NCI-H345 treated with DMSO at 0.1 percent for 48 hours (cell line): ENCODE measurements at regions not wholly inside any gene's neighbourhood (a gene's known extent, or its start where the extent isn't known, plus 50 kb on each side); places are given as distances from the start of the nearest gene placed in this dataset.

ENCODE experiments used
- DNase-seq: peaks from one replicate; lab custom pipeline; 2025; ENCODE audit not compliant: unreplicated experiment; lab: John Stamatoyannopoulos, UW

DNA sequence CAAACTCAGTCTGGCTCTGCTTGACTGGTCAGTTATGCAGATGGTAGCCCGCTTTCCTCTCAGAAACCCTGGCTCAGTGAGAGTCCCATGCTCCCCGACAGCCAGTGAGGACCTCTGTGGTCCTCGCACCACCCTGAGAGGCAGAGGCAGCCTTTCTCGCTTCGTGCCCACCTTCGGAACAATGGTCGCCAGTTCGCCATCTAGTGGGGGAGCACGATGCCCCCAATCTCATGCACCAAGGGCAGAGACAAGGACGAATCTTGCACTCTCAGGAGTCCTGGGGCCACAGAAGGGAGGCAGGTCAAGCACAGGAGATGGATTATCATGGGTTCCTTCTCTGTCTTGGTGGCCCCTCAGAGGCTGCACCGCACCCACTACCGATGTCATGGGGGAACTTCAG, 75.2 kb downstream of the RHCG start:
- DNase-seq: no peak

DNA sequence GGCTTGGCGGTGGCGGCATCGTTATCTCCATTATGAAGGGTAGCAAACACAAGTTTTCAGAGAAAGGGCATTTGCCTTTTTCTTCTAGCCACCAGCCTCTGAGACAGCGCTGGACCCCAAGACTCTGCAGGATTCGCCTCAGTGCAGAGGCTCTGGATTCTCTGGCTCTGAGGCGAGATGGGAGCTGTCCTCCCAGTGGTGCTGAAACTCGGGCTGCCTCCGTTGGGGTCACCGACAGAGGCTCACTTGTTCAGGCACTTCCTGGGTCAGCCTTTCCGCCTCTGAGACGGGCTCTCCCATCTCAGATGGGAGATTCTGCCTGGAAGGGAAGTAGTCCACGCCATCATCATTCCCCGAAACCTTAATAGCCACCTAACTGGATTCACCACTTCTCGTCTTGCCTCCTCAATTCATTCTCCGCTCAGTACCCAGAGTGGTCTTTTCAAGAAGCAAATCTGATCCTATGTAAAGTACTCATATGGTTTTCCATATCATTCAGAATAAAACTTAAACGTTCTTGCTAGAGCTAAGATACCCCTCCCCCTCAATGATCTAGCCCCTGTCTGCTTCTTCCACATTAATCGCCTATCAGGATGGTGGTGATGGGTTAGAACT, 76.9 kb downstream of the RHCG start:
- DNase-seq: no peak

GRCh38 chr15:89417206-89417725, 79.1 kb downstream of the RHCG start:
- no peak for DNase-seq

DNA sequence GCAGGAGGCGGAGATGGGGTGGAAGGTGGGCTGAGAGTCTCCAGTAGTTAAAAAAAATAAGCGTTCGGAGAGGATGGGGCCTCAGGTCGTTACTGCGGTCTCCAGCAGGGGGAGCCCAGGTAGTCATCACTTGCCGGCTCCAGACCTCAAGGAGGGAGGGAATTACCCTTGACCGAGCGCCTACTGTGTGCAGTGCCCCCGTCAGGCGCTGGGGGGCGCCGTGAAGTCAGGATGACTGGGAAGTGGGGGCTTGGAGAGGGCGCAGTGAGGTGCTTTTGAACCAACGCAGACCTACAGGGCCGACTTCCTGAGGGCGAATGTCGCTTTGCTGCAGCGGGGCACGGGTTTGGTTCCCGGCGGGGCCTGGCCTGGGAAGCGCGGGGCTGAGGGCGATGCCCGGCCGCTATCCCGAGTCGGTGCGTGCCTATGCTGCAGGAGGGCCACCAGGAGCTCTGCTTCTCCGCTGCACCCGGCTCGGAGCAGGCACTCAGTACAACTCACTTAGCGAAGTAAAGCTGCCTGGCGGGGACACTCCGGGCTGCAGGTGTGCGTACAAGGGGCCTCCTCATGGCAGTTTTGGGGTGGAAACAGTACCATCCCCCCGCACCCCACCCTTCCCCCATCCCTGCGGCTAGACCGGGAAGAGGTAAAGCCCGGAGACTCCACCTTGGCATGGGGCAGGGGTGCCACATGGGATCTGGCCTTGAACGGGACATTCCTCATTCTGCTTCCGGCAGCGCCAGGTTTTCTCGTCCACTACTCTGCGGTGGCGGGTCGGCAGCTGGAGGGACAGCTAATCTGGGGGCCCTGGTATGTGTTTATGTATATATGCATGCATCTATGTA, 79.8 kb downstream of the RHCG start:
- DNase-seq: peak; percentile 31

GRCh38 chr15:89414571-89414970, 79.9 kb upstream of the POLG start:
- no peak for DNase-seq

- DNase-seq: no peak
Observed at GRCh38 chr15:89413877-89414276, 79.3 kb upstream of the POLG start.

DNA sequence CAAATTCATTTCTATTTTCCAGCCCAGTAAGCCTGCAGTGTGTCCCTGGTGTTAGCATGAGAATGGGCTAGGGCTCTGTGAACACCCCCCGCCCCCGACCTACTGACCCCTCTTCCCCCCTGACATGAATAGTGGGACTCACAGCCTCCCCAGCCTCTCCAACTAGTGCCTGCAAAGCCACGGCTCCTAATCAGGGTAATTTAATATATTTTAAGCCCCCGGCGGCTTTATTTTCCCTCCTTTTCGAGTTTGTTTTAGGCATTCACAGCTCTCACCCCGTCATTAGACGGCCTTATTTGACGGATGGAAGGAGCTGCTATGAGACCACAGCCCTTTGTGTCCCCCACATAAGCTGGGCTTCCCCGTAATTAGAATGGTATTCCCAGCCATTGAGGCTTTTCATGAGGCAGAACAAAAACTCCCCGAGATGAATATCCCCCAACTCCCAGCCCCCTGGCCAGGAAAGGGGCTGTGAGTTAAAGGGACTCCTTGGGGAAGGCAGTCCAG, 78.3 kb upstream of the POLG start:
- no peak for DNase-seq

GRCh38 chr15:89410039-89410435, 75.4 kb upstream of the POLG start:
- no peak for DNase-seq

GRCh38 chr15:89409184-89410038, 74.8 kb upstream of the POLG start:
- no peak for DNase-seq

DNA sequence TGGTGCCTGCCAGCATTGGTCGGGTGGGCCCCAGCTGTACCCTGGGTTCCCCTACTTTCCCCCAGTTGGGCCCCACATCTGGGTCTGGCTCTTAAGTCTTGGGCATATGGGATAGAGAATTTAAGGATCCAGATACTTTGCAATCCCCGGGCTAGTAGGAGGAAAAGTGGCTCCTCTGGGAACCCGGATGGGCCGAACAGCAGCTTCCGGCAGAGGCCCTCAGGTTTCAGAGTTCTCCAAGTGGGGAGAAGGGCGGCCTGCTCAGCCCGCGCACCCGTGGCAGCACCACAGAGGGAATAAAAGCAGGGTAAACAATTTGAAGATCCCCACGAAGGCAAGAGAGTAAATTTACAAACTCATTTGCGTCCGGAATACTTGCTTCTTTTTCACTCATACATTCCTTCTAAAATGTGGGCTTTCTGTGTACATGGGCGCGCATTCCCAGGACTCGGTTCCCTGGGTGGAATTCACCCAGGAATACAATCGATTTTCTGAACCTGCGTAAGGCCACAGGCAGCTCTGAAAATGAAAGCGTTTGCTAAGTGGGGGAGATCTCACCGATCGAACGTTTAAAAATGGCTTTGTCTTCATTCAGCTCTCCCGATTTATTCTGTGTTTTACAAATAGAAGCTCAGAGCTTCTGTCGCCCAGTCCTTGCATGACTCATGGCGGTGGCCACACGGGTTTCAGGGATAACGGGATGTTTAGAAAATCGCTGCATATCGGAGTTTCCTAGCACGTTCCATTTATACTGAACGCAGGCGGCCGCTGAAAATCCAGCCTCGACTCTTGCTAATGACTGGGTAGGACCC, 74.0 kb upstream of the POLG start:
- no peak for DNase-seq

DNA sequence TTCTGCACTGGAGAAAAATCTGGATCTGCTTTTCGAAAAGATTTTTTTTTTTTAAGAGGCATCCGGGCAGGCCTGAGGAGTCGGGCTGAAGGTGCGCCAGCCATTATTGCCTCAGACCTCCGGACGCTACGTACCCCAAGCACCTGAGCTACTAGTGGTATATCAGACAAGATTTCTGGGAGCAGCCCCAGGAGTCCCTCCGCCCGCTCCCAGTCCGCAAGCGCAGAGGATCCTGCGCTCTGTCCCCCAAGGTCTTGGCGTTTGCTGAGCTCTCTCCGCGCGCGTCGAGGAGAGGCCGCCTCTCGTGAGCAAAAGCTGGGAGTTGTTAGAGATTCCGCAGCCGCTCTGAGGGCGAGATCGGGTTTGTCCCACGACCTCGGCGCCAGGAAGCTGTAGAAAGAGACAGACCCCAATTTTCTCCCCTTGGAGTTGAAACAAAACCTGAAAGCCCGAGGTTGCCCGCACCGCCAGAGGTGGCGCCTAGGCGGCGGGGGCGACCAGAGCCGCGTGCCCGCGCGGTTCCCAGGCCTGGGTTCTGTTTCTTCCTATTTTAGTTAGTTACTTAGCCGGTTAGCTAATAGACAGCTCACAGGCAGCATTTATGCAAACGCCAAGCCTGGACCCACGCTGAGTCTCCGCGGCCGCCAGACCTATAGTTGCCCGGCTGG, 72.5 kb upstream of the POLG start:
- no peak for DNase-seq

- no peak for DNase-seq
Observed at GRCh38 chr15:89406218-89406939, 71.8 kb upstream of the POLG start.

DNA sequence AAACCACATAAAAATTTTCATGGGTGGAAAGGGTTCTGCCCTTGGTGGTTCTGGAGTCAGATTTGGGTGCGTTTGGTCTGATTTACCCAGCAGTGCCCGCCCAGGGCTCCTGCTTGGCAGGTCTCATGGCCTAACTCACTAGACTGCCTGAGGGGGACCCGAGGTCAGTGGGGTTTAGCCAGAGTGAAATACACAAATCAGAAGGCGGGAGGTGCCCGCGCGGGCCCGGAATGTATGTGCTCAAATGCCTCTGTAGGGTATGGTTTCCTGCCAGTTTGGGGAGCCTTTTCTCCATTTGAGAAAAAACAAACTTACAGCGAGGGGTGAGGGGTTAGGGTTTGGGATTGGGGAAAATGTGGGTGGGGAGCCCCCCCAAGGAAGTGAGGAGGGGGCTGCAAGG, 70.9 kb upstream of the POLG start:
- no peak for DNase-seq

GRCh38 chr15:89404023-89404422, 69.4 kb upstream of the POLG start:
- DNase-seq: no peak

GRCh38 chr15:89402518-89402805, 67.8 kb upstream of the POLG start:
- no peak for DNase-seq

DNA sequence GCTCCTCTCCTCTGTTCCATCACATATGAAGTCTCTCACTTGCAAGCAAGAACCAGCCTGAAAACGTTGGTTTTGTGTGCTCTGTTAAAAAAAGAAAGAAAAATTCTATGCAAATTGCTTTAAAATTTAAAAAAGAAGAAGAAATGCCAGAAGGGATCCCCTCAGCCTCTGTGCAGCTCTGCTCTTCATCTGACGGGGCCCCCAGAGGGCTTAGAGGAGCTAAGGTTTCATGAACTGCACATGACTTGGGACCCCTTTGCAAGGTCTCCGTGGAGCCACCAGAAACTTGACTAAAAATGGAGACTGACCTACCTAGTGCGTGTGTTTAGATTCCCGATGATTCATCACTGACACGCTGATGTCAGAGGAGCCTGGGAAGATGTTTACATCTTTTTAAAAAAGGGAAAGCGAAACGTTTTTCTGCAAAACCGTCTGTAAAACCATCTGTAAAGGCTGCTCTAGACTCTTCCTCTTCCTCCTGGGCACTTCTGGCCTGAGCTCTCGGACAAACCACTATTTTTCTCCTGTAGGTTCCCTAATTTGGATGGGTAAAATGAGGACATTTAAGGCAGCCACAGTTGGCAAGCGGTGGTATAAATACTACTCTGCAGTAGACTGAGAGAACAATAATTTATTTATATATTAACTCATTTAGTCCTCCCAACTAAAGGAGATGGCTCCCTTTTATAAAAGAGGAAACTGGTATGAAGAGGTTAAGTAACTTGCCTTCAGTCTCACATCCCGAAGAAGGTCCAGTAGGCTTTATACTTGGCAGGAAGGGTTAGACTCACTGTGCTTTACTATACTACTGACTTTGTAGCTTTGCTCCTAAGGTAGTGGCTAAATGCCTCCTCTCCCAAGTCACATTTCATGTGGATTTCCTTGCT, 67.2 kb upstream of the POLG start:
- no peak for DNase-seq

- DNase-seq: no peak
Observed at GRCh38 chr15:89400782-89401545, 66.3 kb upstream of the POLG start.
